ENCODE measurements at regions not wholly inside any gene's neighbourhood (a gene's known extent, or its start where the extent isn't known, plus 50 kb on each side); places are given as distances from the start of the nearest gene placed in this dataset.

DNA sequence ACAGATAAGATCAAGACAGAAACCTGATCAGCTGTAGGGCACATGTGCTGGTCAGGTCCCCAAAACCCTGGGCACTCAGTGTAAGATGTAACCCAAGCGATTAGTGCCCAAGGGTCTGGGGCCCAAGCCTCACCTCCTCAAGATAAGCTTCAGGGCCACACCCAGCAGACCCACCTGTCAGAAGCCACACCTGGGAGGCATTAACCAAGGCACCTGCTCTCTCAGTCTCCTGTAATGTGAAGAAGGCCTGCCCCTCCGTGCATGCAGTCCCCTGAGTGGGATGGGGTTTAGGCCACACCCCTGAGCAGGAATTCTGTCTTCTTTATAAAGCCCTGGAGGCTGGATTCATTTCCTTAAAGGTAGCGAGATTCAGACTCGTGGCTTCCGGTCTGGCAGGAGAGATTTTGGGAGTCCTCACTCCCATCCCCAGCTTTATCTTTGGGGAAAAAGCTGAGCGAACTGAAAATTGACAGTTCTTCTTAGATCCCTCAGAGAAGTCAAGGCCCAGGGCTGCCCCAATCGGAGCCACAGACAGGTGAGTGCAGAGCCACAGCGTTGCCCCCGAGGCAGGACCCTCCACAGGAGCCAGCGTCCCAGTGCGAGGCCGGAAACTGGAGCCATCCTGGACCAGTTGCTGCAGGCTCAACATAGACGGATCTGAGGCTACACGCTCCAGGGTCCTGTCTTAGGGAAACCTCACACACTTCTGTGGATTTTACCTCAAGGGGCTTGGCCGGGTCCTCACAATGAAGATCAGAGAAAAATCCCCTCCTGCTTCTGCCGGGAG lies 357.6 kb upstream of the IRX4 start:
- Histone ChIP-seq H3K9me3 (ENCODE audit: control insufficient read depth, insufficient read depth, low read length) (peaks cover 44% of the 10 kb centered on the region), H3K4me3 (ENCODE audit: low read depth, low read length) (no peak overlapping the region), H3K27ac (ENCODE audit: low read depth, low read length) (no peak overlapping the region), H3K27me3 (ENCODE audit: control insufficient read depth, insufficient read depth, low read length) (no peaks in the 10 kb centered on the region)
- POLR2A ChIA-PET: no interaction called here
- TF ChIP-seq, protein P1, sequence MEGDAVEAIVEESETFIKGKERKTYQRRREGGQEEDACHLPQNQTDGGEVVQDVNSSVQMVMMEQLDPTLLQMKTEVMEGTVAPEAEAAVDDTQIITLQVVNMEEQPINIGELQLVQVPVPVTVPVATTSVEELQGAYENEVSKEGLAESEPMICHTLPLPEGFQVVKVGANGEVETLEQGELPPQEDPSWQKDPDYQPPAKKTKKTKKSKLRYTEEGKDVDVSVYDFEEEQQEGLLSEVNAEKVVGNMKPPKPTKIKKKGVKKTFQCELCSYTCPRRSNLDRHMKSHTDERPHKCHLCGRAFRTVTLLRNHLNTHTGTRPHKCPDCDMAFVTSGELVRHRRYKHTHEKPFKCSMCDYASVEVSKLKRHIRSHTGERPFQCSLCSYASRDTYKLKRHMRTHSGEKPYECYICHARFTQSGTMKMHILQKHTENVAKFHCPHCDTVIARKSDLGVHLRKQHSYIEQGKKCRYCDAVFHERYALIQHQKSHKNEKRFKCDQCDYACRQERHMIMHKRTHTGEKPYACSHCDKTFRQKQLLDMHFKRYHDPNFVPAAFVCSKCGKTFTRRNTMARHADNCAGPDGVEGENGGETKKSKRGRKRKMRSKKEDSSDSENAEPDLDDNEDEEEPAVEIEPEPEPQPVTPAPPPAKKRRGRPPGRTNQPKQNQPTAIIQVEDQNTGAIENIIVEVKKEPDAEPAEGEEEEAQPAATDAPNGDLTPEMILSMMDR (IDR thresholded peaks at IDR 0.05; ENCODE audit: low read depth, low read length): no peak
- DNase-seq (ENCODE audit: low read depth, low spot score): no peak
- CTCF ChIA-PET: no interaction called here

- CTCF ChIA-PET: no interaction called here
- H3K9me3 ChIP-seq (ENCODE audit: control insufficient read depth, insufficient read depth, low read length): peaks cover 44% of the 10 kb centered on the region
- POLR2A ChIA-PET: no interaction called here
- no peak for DNase-seq (ENCODE audit: low read depth, low spot score)
- TF ChIP-seq, protein P1 (IDR thresholded peaks at IDR 0.05; ENCODE audit: low read depth, low read length): no peak
- H3K27ac ChIP-seq (ENCODE audit: low read depth, low read length): no peak overlapping the region
- no peaks in the 10 kb centered on the region for H3K27me3 ChIP-seq (ENCODE audit: control insufficient read depth, insufficient read depth, low read length)
- no peak overlapping the region for H3K4me3 ChIP-seq (ENCODE audit: low read depth, low read length)
Measured at GRCh38 chr5:2239201-2239910, 356.6 kb upstream of the IRX4 start.

DNA sequence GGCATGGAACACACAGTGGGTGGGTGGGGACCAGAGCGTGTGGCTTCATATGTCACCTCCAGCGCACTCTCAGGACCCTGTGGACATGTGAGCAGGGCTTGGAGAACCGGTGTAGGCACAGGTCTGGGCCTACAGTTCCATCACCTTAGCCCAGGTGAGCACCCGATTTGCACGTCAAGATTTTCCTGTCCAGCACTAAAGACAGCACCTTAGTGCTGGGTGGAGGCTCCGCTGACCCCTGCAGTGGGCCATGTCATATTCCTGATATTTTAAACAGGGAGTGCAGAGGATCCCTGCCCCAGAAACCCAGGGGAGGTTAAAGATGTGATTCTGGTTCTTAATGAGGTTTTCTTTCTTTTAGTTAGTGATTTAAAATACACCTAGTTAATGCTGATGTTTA lies 356.0 kb upstream of the IRX4 start:
- Histone ChIP-seq H3K27ac (ENCODE audit: low read depth, low read length) (no peak overlapping the region), H3K9me3 (ENCODE audit: control insufficient read depth, insufficient read depth, low read length) (peaks cover 44% of the 10 kb centered on the region), H3K27me3 (ENCODE audit: control insufficient read depth, insufficient read depth, low read length) (no peaks in the 10 kb centered on the region), H3K4me3 (ENCODE audit: low read depth, low read length) (no peak overlapping the region)
- DNase-seq (ENCODE audit: low read depth, low spot score): no peak
- TF ChIP-seq, protein P1 (IDR thresholded peaks at IDR 0.05; ENCODE audit: low read depth, low read length): no peak
- POLR2A ChIA-PET: no interaction called here
- CTCF ChIA-PET: no interaction called here

DNA sequence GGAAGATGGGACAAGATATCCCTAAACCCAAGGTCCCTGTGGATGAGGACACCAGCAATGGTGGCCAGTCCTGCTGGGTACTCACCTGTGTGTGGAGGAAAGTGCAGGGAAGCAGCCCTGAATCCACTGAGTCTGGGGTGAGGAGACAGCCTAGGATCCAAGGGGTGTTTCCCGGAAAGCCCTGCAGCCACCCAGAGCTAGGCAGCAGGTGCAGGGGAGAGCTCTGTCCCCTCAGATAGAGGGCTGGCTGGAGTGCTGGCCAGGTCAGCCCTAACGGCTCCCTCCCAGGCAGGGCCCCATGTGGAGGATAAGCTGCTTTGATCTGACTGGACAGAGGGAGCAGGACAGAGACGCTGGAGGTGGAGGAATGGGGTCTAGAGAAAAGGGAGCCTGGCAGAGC lies 344.7 kb upstream of the IRX4 start:
- CTCF ChIA-PET: no interaction called here
- no peak for DNase-seq (ENCODE audit: low read depth, low spot score)
- Histone ChIP-seq H3K27me3 (ENCODE audit: control insufficient read depth, insufficient read depth, low read length) (no peaks in the 10 kb centered on the region), H3K27ac (ENCODE audit: low read depth, low read length) (no peak overlapping the region), H3K9me3 (ENCODE audit: control insufficient read depth, insufficient read depth, low read length) (peaks cover 17% of the 10 kb centered on the region), H3K4me3 (ENCODE audit: low read depth, low read length) (no peak overlapping the region)
- POLR2A ChIA-PET: no interaction called here
- TF ChIP-seq, protein P1 (IDR thresholded peaks at IDR 0.05; ENCODE audit: low read depth, low read length): no peak

GRCh38 chr5:2224689-2225088 lies 342.0 kb upstream of the IRX4 start:
- CTCF ChIA-PET: no interaction called here
- Histone ChIP-seq H3K9me3 (ENCODE audit: control insufficient read depth, insufficient read depth, low read length) (peaks cover 38% of the 10 kb centered on the region), H3K27me3 (ENCODE audit: control insufficient read depth, insufficient read depth, low read length) (no peaks in the 10 kb centered on the region), H3K27ac (ENCODE audit: low read depth, low read length) (no peak overlapping the region), H3K4me3 (ENCODE audit: low read depth, low read length) (no peak overlapping the region)
- POLR2A ChIA-PET: no interaction called here
- TF ChIP-seq, protein P1 (IDR thresholded peaks at IDR 0.05; ENCODE audit: low read depth, low read length): no peak
- DNase-seq (ENCODE audit: low read depth, low spot score): no peak
